ENCODE measurements at regions not wholly inside any gene's neighbourhood (a gene's known extent, or its start where the extent isn't known, plus 50 kb on each side); places are given as distances from the start of the nearest gene placed in this dataset.
A peak's percentile ranks its signal among the peaks of the same experiment; 100 is the strongest.

DNA sequence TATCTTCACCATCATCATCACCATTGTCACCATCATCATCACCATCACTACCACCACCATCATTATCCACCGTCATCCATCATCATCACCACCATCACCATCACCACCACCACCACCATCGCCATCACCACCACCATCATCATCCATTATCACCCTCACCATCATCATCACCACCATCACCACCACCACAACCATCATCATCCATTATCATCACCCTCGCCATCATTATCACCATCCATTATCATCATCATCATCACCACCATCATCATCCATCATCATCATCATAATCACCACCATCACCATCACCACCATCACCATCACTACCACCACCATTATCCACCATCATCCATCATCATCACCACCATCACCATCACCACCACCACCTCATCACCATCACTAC lies 95.6 kb downstream of the C16orf95 start:
- ChIA-PET POLR2A (no interaction called here), CTCF (no interaction called here)
- H3K27ac ChIP-seq (ENCODE audit: extremely low read depth, low read depth, low read length): no peak overlapping the region
- TF ChIP-seq ZNF747 (tag by site-specific recombination; IDR thresholded peaks at IDR 0.05) (0 out of 2 replicates have a peak, but pooled peaks have one; percentile 36), ZNF785 (tag by site-specific recombination; IDR thresholded peaks at IDR 0.05) (peak; percentile 42; the same call in 1 of the 2 replicates), ZNF513 (tag by site-specific recombination; IDR thresholded peaks at IDR 0.05) (peak; percentile 97), ZNF114 (tag by site-specific recombination; IDR thresholded peaks at IDR 0.05) (peak; percentile 64; the same call in 1 of the 2 replicates), ZNF658 (tag by site-specific recombination; IDR thresholded peaks at IDR 0.05) (peak; percentile 57; the same call in 1 of the 2 replicates), ZNF548 (tag by site-specific recombination; IDR thresholded peaks at IDR 0.05) (no peak), ZNF707 (tag by site-specific recombination; IDR thresholded peaks at IDR 0.05) (0 out of 2 replicates have a peak, but pooled peaks have one; percentile 30), ZNF157 (tag by site-specific recombination; IDR thresholded peaks at IDR 0.05) (peak; percentile 54; the same call in 1 of the 2 replicates), ZNF692 (tag by site-specific recombination; IDR thresholded peaks at IDR 0.05) (no peak), BCL6B (tag by site-specific recombination; IDR thresholded peaks at IDR 0.05) (peak; percentile 32; the same call in 1 of the 2 replicates)
- TF ChIP-seq, protein P1, sequence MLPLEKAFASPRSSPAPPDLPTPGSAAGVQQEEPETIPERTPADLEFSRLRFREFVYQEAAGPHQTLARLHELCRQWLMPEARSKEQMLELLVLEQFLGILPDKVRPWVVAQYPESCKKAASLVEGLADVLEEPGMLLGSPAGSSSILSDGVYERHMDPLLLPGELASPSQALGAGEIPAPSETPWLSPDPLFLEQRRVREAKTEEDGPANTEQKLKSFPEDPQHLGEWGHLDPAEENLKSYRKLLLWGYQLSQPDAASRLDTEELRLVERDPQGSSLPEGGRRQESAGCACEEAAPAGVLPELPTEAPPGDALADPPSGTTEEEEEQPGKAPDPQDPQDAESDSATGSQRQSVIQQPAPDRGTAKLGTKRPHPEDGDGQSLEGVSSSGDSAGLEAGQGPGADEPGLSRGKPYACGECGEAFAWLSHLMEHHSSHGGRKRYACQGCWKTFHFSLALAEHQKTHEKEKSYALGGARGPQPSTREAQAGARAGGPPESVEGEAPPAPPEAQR (tag by site-specific recombination; IDR thresholded peaks at IDR 0.05): peak; percentile 23; the same call in 1 of the 2 replicates
- H3K4me1 ChIP-seq (ENCODE audit: control insufficient read depth, insufficient read depth, low read length): no peaks in the 10 kb centered on the region
- no peak overlapping the region for H3K4me3 ChIP-seq (ENCODE audit: low read depth, low read length)
- no peaks in the 10 kb centered on the region for H3K36me3 ChIP-seq (ENCODE audit: control insufficient read depth in 2 of 2, insufficient read depth in 1 of 2, low read length in 2 of 2)
- no peaks in the 10 kb centered on the region for H3K9me3 ChIP-seq (ENCODE audit: control insufficient read depth, insufficient read depth, low read depth, low read length)

- POLR2A ChIA-PET: no interaction called here
- no peaks in the 10 kb centered on the region for H3K36me3 ChIP-seq (ENCODE audit: control insufficient read depth in 2 of 2, insufficient read depth in 1 of 2, low read length in 2 of 2)
- no peaks in the 10 kb centered on the region for H3K9me3 ChIP-seq (ENCODE audit: control insufficient read depth, insufficient read depth, low read depth, low read length)
- CTCF ChIA-PET: interaction anchor here (0.6 to 1.4 kb wide), 2 partner anchors 12 to 79 kb away, joined by 3 read pairs; no protein-coding TSS in a partner anchor
- H3K4me1 ChIP-seq (ENCODE audit: control insufficient read depth, insufficient read depth, low read length): no peaks in the 10 kb centered on the region
- H3K4me3 ChIP-seq (ENCODE audit: low read depth, low read length): no peak overlapping the region
- no peak overlapping the region for H3K27ac ChIP-seq (ENCODE audit: extremely low read depth, low read depth, low read length)
- TF ChIP-seq ZNF114 (tag by site-specific recombination; IDR thresholded peaks at IDR 0.05) (no peak), ZNF513 (tag by site-specific recombination; IDR thresholded peaks at IDR 0.05) (peak; percentile 90)
Observed at GRCh38 chr16:87222335-87222734, 94.9 kb downstream of the C16orf95 start.

- no peaks in the 10 kb centered on the region for H3K9me3 ChIP-seq (ENCODE audit: control insufficient read depth, insufficient read depth, low read depth, low read length)
- H3K27ac ChIP-seq (ENCODE audit: extremely low read depth, low read depth, low read length): no peak overlapping the region
- H3K4me3 ChIP-seq (ENCODE audit: low read depth, low read length): no peak overlapping the region
- no peaks in the 10 kb centered on the region for H3K4me1 ChIP-seq (ENCODE audit: control insufficient read depth, insufficient read depth, low read length)
- ChIA-PET CTCF (interaction anchor here (0.7 to 1.4 kb wide), 2 partner anchors 8 to 11 kb away, joined by 3 to 4 read pairs; no protein-coding TSS in a partner anchor), POLR2A (no interaction called here)
- no peaks in the 10 kb centered on the region for H3K36me3 ChIP-seq (ENCODE audit: control insufficient read depth in 2 of 2, insufficient read depth in 1 of 2, low read length in 2 of 2)
- peak; percentile 77 for TF ChIP-seq ZNF768 (tag by site-specific recombination; IDR thresholded peaks at IDR 0.05)
- no peak for TF ChIP-seq ZNF404 (tag by site-specific recombination; IDR thresholded peaks at IDR 0.05)
- TF ChIP-seq ZNF140 (tag by site-specific recombination; IDR thresholded peaks at IDR 0.05): no peak
- TF ChIP-seq ZNF146 (tag by site-specific recombination; IDR thresholded peaks at IDR 0.05): no peak
- TF ChIP-seq ZNF335 (tag by site-specific recombination; conservative IDR thresholded peaks at IDR 0.05): no peak
- TF ChIP-seq ZNF248 (tag by site-specific recombination; IDR thresholded peaks at IDR 0.05): no peak
Observed at GRCh38 chr16:87223656-87224248, 93.4 kb downstream of the C16orf95 start.
